Psoas muscle (tissue), 7 donors: ENCODE measurements at regions not wholly inside any gene's neighbourhood (a gene's known extent, or its start where the extent isn't known, plus 50 kb on each side); places are given as distances from the start of the nearest gene placed in this dataset.

Source experiments
- ATAC-seq, 4 donors: fragments of 200-7000 bp; cut with Tn5 transposase; one replicate each; pipeline ENCODE4 v1.9.1; 2020; ENCODE audit warnings: moderate library complexity in 3 of 4, mild to moderate bottlenecking in 2 of 4
- DNase-seq, 2 donors: peaks; one replicate each; pipeline ENCODE4 v3.0.0-alpha.2; 2020
- H3K27ac ChIP-seq: fragments of 200-600 bp; one replicate; pipeline ENCODE4 v1.8.0; 2022
- H3K27me3 ChIP-seq, 3 donors: fragments of 200-600 bp in 1 of 3; one replicate each; pipeline versions ENCODE4 v1.6.1 to v1.8.0; 2013 to 2022; ENCODE audit warnings: low read length in 2 of 3, mild to moderate bottlenecking in 2 of 3, moderate library complexity in 1 of 3; ENCODE audit not compliant: insufficient read depth in 3 of 3
- H3K36me3 ChIP-seq, 2 donors: fragments of 200-600 bp in 1 of 2; one replicate each; pipeline versions ENCODE4 v1.6.1 to v1.8.0; 2013 to 2022; ENCODE audit warnings: low read depth in 1 of 2, mild to moderate bottlenecking in 1 of 2, moderate library complexity in 1 of 2; ENCODE audit not compliant: insufficient read depth in 1 of 2
- H3K4me1 ChIP-seq: fragments of 200-600 bp; one replicate; pipeline ENCODE4 v1.8.0; 2022
- H3K4me3 ChIP-seq: fragments of 200-600 bp; one replicate; pipeline ENCODE4 v1.8.0; 2022; ENCODE audit warnings: mild to moderate bottlenecking
- H3K9me3 ChIP-seq: fragments of 200-600 bp; one replicate; pipeline ENCODE4 v1.8.0; 2022
- WGBS, 3 donors: extraction: QIAGEN DNeasy Blood & Tissue Kit; methylation state at CpG; one replicate each; pipeline versions ENCODE4 v1.1.6 to v1.1.7; 2013; 5-methylcytosine and 5-hydroxymethylcytosine counted together
- intact Hi-C, 2 donors: fragments of 100-400 bp; cut with DNase I; formaldehyde crosslinking; loops; one replicate each; pipeline versions ENCODE4 v1.11.0 to v1.14.2; 2022
- TF ChIP-seq, protein P1 (sequence below): fragments of 200-600 bp; IDR thresholded peaks from one replicate; pipeline ENCODE4 v1.8.0; 2022; ENCODE audit warnings: antibody characterized with exemption
- donor health status: healthy with polysubstance abuse.
- donor health status: DM: no; HTN: no; CAD: no; lungs with moderate emphysema.
- donor health status: Bipolar disorder and iron deficiency.
- donor health status: healthy.
- donor health status: DM: yes; HTN: yes; CAD: no.
- donor health status: DM: no; HTN: no; CAD: no.
- donor health status: DM: yes; HTN: yes; CAD: no.

- H3K36me3 ChIP-seq, result no peaks in the 10 kb centered on the region
- no peaks in the 10 kb centered on the region for H3K27me3 ChIP-seq
- H3K9me3 ChIP-seq, result no peaks in the 10 kb centered on the region
- peak overlapping the region; percentile 69 for H3K4me3 ChIP-seq
- DNase-seq (no peak), ATAC-seq (no peak)
- H3K4me1 ChIP-seq, result peaks cover 29% of the 10 kb centered on the region
- TF ChIP-seq, protein P1, sequence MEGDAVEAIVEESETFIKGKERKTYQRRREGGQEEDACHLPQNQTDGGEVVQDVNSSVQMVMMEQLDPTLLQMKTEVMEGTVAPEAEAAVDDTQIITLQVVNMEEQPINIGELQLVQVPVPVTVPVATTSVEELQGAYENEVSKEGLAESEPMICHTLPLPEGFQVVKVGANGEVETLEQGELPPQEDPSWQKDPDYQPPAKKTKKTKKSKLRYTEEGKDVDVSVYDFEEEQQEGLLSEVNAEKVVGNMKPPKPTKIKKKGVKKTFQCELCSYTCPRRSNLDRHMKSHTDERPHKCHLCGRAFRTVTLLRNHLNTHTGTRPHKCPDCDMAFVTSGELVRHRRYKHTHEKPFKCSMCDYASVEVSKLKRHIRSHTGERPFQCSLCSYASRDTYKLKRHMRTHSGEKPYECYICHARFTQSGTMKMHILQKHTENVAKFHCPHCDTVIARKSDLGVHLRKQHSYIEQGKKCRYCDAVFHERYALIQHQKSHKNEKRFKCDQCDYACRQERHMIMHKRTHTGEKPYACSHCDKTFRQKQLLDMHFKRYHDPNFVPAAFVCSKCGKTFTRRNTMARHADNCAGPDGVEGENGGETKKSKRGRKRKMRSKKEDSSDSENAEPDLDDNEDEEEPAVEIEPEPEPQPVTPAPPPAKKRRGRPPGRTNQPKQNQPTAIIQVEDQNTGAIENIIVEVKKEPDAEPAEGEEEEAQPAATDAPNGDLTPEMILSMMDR, result no peak
- 61 to 80% (median 75%) methylated on average over 2 of the region's 2 CpGs for WGBS, 3 donors
- peak overlapping the region; percentile 80 for H3K27ac ChIP-seq
- intact Hi-C loops, result no loop called here
These were observed 149.7 kb upstream of the IL12A start for GRCh38 chr3:159838938-159839337.

DNA sequence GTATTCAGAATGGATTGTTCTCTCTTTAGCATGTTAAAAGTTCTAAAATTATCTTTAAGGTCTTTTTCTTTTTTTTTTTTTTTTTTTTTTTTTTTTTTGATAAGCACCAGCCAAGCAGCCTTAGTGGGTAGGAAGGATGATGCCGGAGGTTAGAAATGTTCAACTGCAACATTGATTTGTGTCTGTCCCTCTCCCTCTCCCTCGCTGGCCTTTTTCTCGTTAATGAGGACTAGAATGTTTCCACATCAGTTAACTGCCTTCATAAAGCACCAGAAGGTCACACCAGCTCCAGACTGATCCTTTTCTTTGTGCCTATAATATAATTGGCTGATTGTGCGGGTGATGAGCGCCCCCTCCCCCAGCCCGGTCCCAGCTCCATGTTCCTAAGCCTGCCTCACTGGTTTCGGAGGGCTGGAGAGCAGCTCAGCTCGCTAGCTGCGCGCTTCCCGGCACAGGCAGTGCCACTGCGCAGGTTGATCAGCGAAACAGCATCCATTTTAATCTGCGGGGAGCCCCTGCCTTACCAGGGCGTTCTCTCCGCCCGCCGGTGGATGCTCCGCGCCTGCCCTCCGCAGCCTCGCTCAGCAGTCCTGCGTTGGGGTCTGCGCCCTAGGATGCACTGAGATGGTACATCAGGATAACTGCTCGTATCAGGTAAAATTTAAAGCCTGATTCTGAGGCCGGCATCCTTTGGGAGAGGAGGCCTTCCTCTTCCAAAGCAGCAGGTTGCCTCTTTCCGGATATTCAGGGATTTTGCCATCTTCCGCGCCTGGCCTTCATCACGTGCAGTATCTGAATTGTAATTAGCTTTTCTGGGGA, 148.9 kb upstream of the IL12A start, which contains the start of gene SCHIP1:
Gene SCHIP1, plus strand, starts transcription at position 301 of the 819 bp plus-strand sequence.
- DNase-seq (peak; percentile 18 to 56), ATAC-seq (peak; percentile 66 to 79 (median 72))
- no peaks in the 10 kb centered on the region for H3K27me3 ChIP-seq
- H3K27ac ChIP-seq, result peak within 1 kb of the TSS; percentile 80
- H3K4me1 ChIP-seq, result peaks cover 29% of the 10 kb centered on the region
- no peaks in the 10 kb centered on the region for H3K36me3 ChIP-seq
- no peaks in the 10 kb centered on the region for H3K9me3 ChIP-seq
- WGBS, 3 donors, result 24 to 40% (median 31%) methylated on average over 30 of the region's 30 CpGs
- intact Hi-C loops, result no loop called here
- TF ChIP-seq, protein P1, result no peak
- peak within 1 kb of the TSS; percentile 69 for H3K4me3 ChIP-seq

GRCh38 chr3:159840703-159841299, 147.8 kb upstream of the IL12A start:
- intact Hi-C loops, result no loop called here
- H3K36me3 ChIP-seq, result no peaks in the 10 kb centered on the region
- H3K4me3 ChIP-seq, result peak overlapping the region; percentile 69
- DNase-seq (no peak), ATAC-seq (peak; percentile 73 to 87 (median 77))
- H3K4me1 ChIP-seq, result peaks cover 32% of the 10 kb centered on the region
- WGBS, 3 donors, result 31 to 43% (median 32%) methylated on average over 3 of the region's 3 CpGs
- no peaks in the 10 kb centered on the region for H3K9me3 ChIP-seq
- TF ChIP-seq, protein P1, result no peak
- peak overlapping the region; percentile 80 for H3K27ac ChIP-seq
- H3K27me3 ChIP-seq, result no peaks in the 10 kb centered on the region

GRCh38 chr3:159841766-159842165, 146.9 kb upstream of the IL12A start:
- peak overlapping the region; percentile 80 for H3K27ac ChIP-seq
- H3K4me1 ChIP-seq, result peaks cover 28% of the 10 kb centered on the region
- peak overlapping the region; percentile 69 for H3K4me3 ChIP-seq
- H3K36me3 ChIP-seq, result no peaks in the 10 kb centered on the region
- DNase-seq (no peak), ATAC-seq (no peak)
- no peaks in the 10 kb centered on the region for H3K9me3 ChIP-seq
- H3K27me3 ChIP-seq, result no peaks in the 10 kb centered on the region
- TF ChIP-seq, protein P1, result no peak
- 87 to 97% (median 96%) methylated on average over 1 of the region's 1 CpG for WGBS, 3 donors
- intact Hi-C loops, result no loop called here
